ENCODE measurements at regions not wholly inside any gene's neighbourhood (a gene's known extent, or its start where the extent isn't known, plus 50 kb on each side); places are given as distances from the start of the nearest gene placed in this dataset.

DNA sequence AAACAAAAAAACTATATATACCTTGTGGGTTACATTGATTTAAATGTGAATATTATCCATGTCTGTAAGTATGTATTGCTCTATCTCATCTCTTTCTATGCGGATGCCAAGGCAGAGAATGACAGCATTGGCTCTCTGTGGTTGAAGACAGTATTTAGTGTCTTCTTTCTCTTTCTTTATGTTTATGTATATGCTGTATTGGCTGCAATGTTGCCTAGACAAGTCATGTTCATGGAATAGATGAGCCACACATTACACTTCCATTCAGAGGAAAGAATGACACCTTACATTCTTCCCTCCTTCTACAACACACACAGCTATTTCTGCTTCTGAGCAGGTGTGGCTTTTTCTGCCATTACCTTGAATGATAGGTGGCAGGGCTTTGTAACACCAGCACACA lies 639.4 kb upstream of the MIR17HG start:
- TF ChIP-seq, protein P1, sequence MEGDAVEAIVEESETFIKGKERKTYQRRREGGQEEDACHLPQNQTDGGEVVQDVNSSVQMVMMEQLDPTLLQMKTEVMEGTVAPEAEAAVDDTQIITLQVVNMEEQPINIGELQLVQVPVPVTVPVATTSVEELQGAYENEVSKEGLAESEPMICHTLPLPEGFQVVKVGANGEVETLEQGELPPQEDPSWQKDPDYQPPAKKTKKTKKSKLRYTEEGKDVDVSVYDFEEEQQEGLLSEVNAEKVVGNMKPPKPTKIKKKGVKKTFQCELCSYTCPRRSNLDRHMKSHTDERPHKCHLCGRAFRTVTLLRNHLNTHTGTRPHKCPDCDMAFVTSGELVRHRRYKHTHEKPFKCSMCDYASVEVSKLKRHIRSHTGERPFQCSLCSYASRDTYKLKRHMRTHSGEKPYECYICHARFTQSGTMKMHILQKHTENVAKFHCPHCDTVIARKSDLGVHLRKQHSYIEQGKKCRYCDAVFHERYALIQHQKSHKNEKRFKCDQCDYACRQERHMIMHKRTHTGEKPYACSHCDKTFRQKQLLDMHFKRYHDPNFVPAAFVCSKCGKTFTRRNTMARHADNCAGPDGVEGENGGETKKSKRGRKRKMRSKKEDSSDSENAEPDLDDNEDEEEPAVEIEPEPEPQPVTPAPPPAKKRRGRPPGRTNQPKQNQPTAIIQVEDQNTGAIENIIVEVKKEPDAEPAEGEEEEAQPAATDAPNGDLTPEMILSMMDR (conservative IDR thresholded peaks at IDR 0.05; ENCODE audit: low read depth, low read length) = no peak
- no peak for TF ChIP-seq EZH2 (IDR thresholded peaks at IDR 0.05; ENCODE audit: borderline replicate concordance, low read depth, low read length, poor library complexity, severe bottlenecking)

Data from A673 (cell line).